HepG2 (cell line): ENCODE measurements at regions not wholly inside any gene's neighbourhood (a gene's known extent, or its start where the extent isn't known, plus 50 kb on each side); places are given as distances from the start of the nearest gene placed in this dataset.

Experiments
- ARID4A ChIP-seq: sonication (generic); formaldehyde crosslinking; IDR thresholded peaks from 2 replicates; pipeline ENCODE4 v1.5.0; 2020; ENCODE audit warnings: mild to moderate bottlenecking, missing genetic modification reagents, borderline replicate concordance
- CAMTA2 ChIP-seq: sonication (generic); formaldehyde crosslinking; IDR thresholded peaks from 2 replicates; pipeline ENCODE4 v1.4.0; 2020; ENCODE audit warnings: mild to moderate bottlenecking, missing genetic modification reagents, borderline replicate concordance
- JUN ChIP-seq: sonication (generic); formaldehyde crosslinking; IDR thresholded peaks from 2 replicates; pipeline ENCODE4 v1.4.0; 2020; ENCODE audit warnings: mild to moderate bottlenecking, missing genetic modification reagents
- MLLT10 ChIP-seq: sonication (generic); formaldehyde crosslinking; IDR thresholded peaks from 2 replicates; pipeline ENCODE4 v1.4.0; 2020; ENCODE audit warnings: missing genetic modification reagents
- POLR2A ChIP-seq, 2 experiments: IDR thresholded peaks; 2 replicates each; pipeline ENCODE4 v1.6.1; 2011; ENCODE audit warnings: low read depth in 2 of 2, low read length in 2 of 2, mild to moderate bottlenecking in 1 of 2, moderate library complexity in 1 of 2; ENCODE audit not compliant: insufficient read depth in 1 of 2
- RAD21 ChIP-seq: fragments of 450-650 bp; formaldehyde crosslinking; IDR thresholded peaks from 2 replicates; pipeline ENCODE4 v1.5.0; 2020; ENCODE audit warnings: mild to moderate bottlenecking
- SALL2 ChIP-seq: sonication (generic); formaldehyde crosslinking; IDR thresholded peaks from 2 replicates; pipeline ENCODE4 v1.8.1; 2023; ENCODE audit warnings: mild to moderate bottlenecking, missing genetic modification reagents, inconsistent platforms
- SP2 ChIP-seq: sonication (generic); formaldehyde crosslinking; IDR thresholded peaks from 2 replicates; pipeline ENCODE4 v1.5.1; 2020; ENCODE audit warnings: mild to moderate bottlenecking, missing genetic modification reagents
- ZGPAT ChIP-seq: IDR thresholded peaks from 2 replicates; pipeline ENCODE4 v1.6.1; 2016; ENCODE audit warnings: mild to moderate bottlenecking
- ZNF549 ChIP-seq: sonication (generic); formaldehyde crosslinking; IDR thresholded peaks from 2 replicates; pipeline ENCODE4 v1.5.0; 2020; ENCODE audit warnings: missing genetic modification reagents
- TF ChIP-seq, protein P1 (sequence below): sonication (generic); formaldehyde crosslinking; conservative IDR thresholded peaks from 2 replicates; pipeline ENCODE4 v1.4.0; 2020; ENCODE audit warnings: missing genetic modification reagents

GRCh38 chr10:71048971-71049615 is 160.7 kb upstream of the PCBD1 start:
- TF ChIP-seq SALL2: no peak
- no peak for TF ChIP-seq JUN (CRISPR knock-in tag)
- no peak for TF ChIP-seq MLLT10 (CRISPR knock-in tag)
- TF ChIP-seq CAMTA2 (CRISPR knock-in tag): no peak
- TF ChIP-seq POLR2A (IDR thresholded peaks at IDR 0.05; ENCODE audit: insufficient read depth in 1 of 2, low read depth in 2 of 2, low read length in 2 of 2): no peak
- TF ChIP-seq ARID4A (CRISPR knock-in tag): no peak
- no peak for TF ChIP-seq SP2
- no peak for TF ChIP-seq RAD21 (CRISPR knock-in tag)
- no peak for TF ChIP-seq ZGPAT
- TF ChIP-seq, protein P1, sequence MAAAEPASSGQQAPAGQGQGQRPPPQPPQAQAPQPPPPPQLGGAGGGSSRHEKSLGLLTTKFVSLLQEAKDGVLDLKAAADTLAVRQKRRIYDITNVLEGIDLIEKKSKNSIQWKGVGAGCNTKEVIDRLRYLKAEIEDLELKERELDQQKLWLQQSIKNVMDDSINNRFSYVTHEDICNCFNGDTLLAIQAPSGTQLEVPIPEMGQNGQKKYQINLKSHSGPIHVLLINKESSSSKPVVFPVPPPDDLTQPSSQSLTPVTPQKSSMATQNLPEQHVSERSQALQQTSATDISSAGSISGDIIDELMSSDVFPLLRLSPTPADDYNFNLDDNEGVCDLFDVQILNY (CRISPR knock-in tag): no peak
- no peak for TF ChIP-seq ZNF549
